H9 (cell line): ENCODE measurements at regions not wholly inside any gene's neighbourhood (a gene's known extent, or its start where the extent isn't known, plus 50 kb on each side); places are given as distances from the start of the nearest gene placed in this dataset.

Experiments used
- DNase-seq: peaks from one replicate; pipeline ENCODE4 v3.0.0-alpha.2; 2017
- H2AFZ ChIP-seq: one replicate; pipeline ENCODE4 v1.6.1; 2013; ENCODE audit warnings: mild to moderate bottlenecking, low read length, control low read depth, moderate library complexity
- H2AK5ac ChIP-seq: 2 replicates; pipeline ENCODE4 v1.6.1; 2013; ENCODE audit warnings: low read length, control low read depth, mixed read lengths; ENCODE audit not compliant: insufficient read length
- H2BK120ac ChIP-seq: one replicate; pipeline ENCODE4 v1.6.1; 2013; ENCODE audit warnings: low read depth, mild to moderate bottlenecking, low read length, control low read depth, inconsistent platforms; ENCODE audit not compliant: poor library complexity, severe bottlenecking
- H2BK12ac ChIP-seq: 2 replicates; pipeline ENCODE4 v1.6.1; 2013; ENCODE audit warnings: low read length, control low read depth, mixed read lengths, low read depth; ENCODE audit not compliant: insufficient read length
- H2BK15ac ChIP-seq: 2 replicates; pipeline ENCODE4 v1.6.1; 2013; ENCODE audit warnings: low read depth, low read length, control low read depth
- H2BK20ac ChIP-seq: one replicate; pipeline ENCODE4 v1.6.1; 2013; ENCODE audit warnings: low read depth, mild to moderate bottlenecking, low read length, control low read depth, inconsistent platforms; ENCODE audit not compliant: poor library complexity, severe bottlenecking
- H2BK5ac ChIP-seq: 2 replicates; pipeline ENCODE4 v1.6.1; 2013; ENCODE audit warnings: low read length, control low read depth, mixed read lengths; ENCODE audit not compliant: insufficient read length
- H3K14ac ChIP-seq: 2 replicates; pipeline ENCODE4 v1.6.1; 2013; ENCODE audit warnings: low read length, control low read depth; ENCODE audit not compliant: insufficient read depth
- H3K18ac ChIP-seq: 2 replicates; pipeline ENCODE4 v1.6.1; 2013; ENCODE audit warnings: low read depth, mild to moderate bottlenecking, mixed read lengths, low read length, control low read depth; ENCODE audit not compliant: insufficient read length
- H3K23ac ChIP-seq: 2 replicates; pipeline ENCODE4 v1.6.1; 2013; ENCODE audit warnings: low read length, control low read depth, mixed read lengths, low read depth; ENCODE audit not compliant: insufficient read length
- H3K23me2 ChIP-seq: 2 replicates; pipeline ENCODE4 v1.6.1; 2013; ENCODE audit warnings: low read depth, mild to moderate bottlenecking, mixed read lengths, low read length, control low read depth; ENCODE audit not compliant: insufficient read length, poor library complexity, severe bottlenecking
- H3K27ac ChIP-seq: 2 replicates; pipeline ENCODE4 v1.5.1; 2013; ENCODE audit warnings: low read length, control low read depth, mixed read lengths, low read depth; ENCODE audit not compliant: insufficient read length
- H3K27me3 ChIP-seq: 2 replicates; pipeline ENCODE4 v1.6.1; 2013; ENCODE audit warnings: low read length, control low read depth, inconsistent platforms; ENCODE audit not compliant: insufficient read depth
- H3K4ac ChIP-seq: 2 replicates; pipeline ENCODE4 v1.6.1; 2013; ENCODE audit warnings: low read depth, mild to moderate bottlenecking, control low read depth, inconsistent platforms, low read length, moderate library complexity
- H3K4me1 ChIP-seq: 2 replicates; pipeline ENCODE4 v1.6.1; 2013; ENCODE audit warnings: low read length, control low read depth, inconsistent platforms; ENCODE audit not compliant: insufficient read depth
- H3K4me2 ChIP-seq: 2 replicates; pipeline ENCODE4 v1.6.1; 2013; ENCODE audit warnings: low read length, control low read depth, mixed read lengths; ENCODE audit not compliant: insufficient read length, insufficient read depth
- H3K56ac ChIP-seq: 2 replicates; pipeline ENCODE4 v1.6.1; 2013; ENCODE audit warnings: low read depth, mild to moderate bottlenecking, mixed read lengths, low read length, control low read depth; ENCODE audit not compliant: insufficient read length
- H3K79me1 ChIP-seq: 2 replicates; pipeline ENCODE4 v1.6.1; 2013; ENCODE audit warnings: low read depth, mild to moderate bottlenecking, moderate library complexity, low read length, control low read depth, inconsistent platforms; ENCODE audit not compliant: insufficient read depth, poor library complexity, severe bottlenecking
- H3K79me2 ChIP-seq: 2 replicates; pipeline ENCODE4 v1.6.1; 2013; ENCODE audit warnings: low read length, control low read depth, inconsistent platforms; ENCODE audit not compliant: insufficient read depth
- H3K9ac ChIP-seq: 2 replicates; pipeline ENCODE4 v1.6.1; 2013; ENCODE audit warnings: low read length, control low read depth, mixed read lengths; ENCODE audit not compliant: insufficient read length; ENCODE audit errors: extremely low read depth
- H3K9me3 ChIP-seq: one replicate; pipeline ENCODE4 v1.6.1; 2013; ENCODE audit warnings: low read depth, low read length, inconsistent platforms; ENCODE audit not compliant: control insufficient read depth
- H3T11ph ChIP-seq: one replicate; pipeline ENCODE4 v1.6.1; 2013; ENCODE audit warnings: mild to moderate bottlenecking, low read length, control low read depth, inconsistent platforms
- H4K20me1 ChIP-seq: one replicate; pipeline ENCODE4 v1.6.1; 2013; ENCODE audit not compliant: control insufficient read depth, insufficient read length, insufficient read depth
- H4K5ac ChIP-seq: 2 replicates; pipeline ENCODE4 v1.6.1; 2013; ENCODE audit warnings: low read depth, mild to moderate bottlenecking, mixed read lengths, low read length, control low read depth; ENCODE audit not compliant: insufficient read length
- H4K8ac ChIP-seq: replicated peaks from 2 replicates; pipeline ENCODE4 v1.6.1; 2013; ENCODE audit warnings: low read length, control low read depth, mixed read lengths, low read depth; ENCODE audit not compliant: insufficient read length
- H4K91ac ChIP-seq: 2 replicates; pipeline ENCODE4 v1.6.1; 2013; ENCODE audit warnings: low read depth, mild to moderate bottlenecking, moderate library complexity, mixed read lengths, low read length, control low read depth; ENCODE audit not compliant: insufficient read length
- H3K27ac Mint-ChIP-seq, 3 experiments: 2 replicates in 2 of 3; 3 replicates in 1 of 3; pipeline ENCODE4 v1.8.0; 2020 to 2021; ENCODE audit warnings: mixed read lengths in 3 of 3, mild to moderate bottlenecking in 1 of 3, moderate library complexity in 1 of 3
- H3K27me3 Mint-ChIP-seq: 2 replicates; pipeline ENCODE4 v1.8.0; 2021; ENCODE audit warnings: low read depth, mild to moderate bottlenecking, moderate library complexity, mixed read lengths
- H3K36me3 Mint-ChIP-seq, 3 experiments: 2 replicates in 2 of 3; 3 replicates in 1 of 3; pipeline ENCODE4 v1.8.0; 2020 to 2021; ENCODE audit warnings: low read depth in 3 of 3, mixed read lengths in 3 of 3; ENCODE audit not compliant: insufficient read depth in 1 of 3
- H3K4me1 Mint-ChIP-seq, 2 experiments: 2 replicates each; pipeline ENCODE4 v1.8.0; 2020; ENCODE audit warnings: mixed read lengths in 2 of 2
- H3K4me3 Mint-ChIP-seq, 2 experiments: 2 replicates in 1 of 2; 3 replicates in 1 of 2; pipeline ENCODE4 v1.8.0; 2020 to 2021; ENCODE audit warnings: mild to moderate bottlenecking in 2 of 2, mixed read lengths in 2 of 2, moderate library complexity in 1 of 2
- H3K9me3 Mint-ChIP-seq, 2 experiments: 2 replicates in 1 of 2; 3 replicates in 1 of 2; pipeline ENCODE4 v1.8.0; 2020; ENCODE audit warnings: mild to moderate bottlenecking in 2 of 2, mixed read lengths in 2 of 2, moderate library complexity in 1 of 2
- TF ChIP-seq, protein P1 (sequence below): fragments of 200-600 bp; sonication (generic); conservative IDR thresholded peaks from 3 replicates; pipeline ENCODE4 v1.8.0; 2021; ENCODE audit warnings: antibody characterized with exemption, mild to moderate bottlenecking

DNA sequence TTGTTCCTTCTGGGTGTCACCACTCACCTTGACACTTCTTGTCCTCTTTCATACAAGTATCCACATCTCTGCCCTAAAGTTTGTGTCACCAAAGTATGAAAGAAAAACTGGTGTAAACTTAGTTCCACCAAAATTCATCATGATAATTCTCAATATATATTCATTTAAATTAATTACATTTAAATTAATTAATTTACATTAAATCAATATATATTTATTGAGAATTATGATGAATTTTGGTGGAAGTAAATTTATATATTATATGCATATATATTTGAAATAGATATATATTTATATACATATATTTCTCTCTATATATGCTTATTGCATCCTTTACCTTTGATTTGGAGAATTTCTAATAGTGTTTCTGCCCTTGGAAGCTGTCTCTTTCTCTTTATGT lies 828.3 kb downstream of the PDCD6IP start:
- H3K36me3 Mint-ChIP-seq: no peaks in the 10 kb centered on the region
- no peaks in the 10 kb centered on the region for H3K4me1 ChIP-seq
- no peak overlapping the region for H4K5ac ChIP-seq
- no peak overlapping the region for H3K4ac ChIP-seq
- H3K18ac ChIP-seq: no peak overlapping the region
- H3K4me1 Mint-ChIP-seq: no peaks in the 10 kb centered on the region
- no peaks in the 10 kb centered on the region for H3K79me2 ChIP-seq
- no peaks in the 10 kb centered on the region for H4K20me1 ChIP-seq
- H2BK20ac ChIP-seq: no peak overlapping the region
- H3K14ac ChIP-seq: no peak overlapping the region
- H3K4me3 Mint-ChIP-seq: no peak overlapping the region
- no peak overlapping the region for H2BK5ac ChIP-seq
- no peak overlapping the region for H3K9ac ChIP-seq
- H3K27me3 ChIP-seq: no peaks in the 10 kb centered on the region
- no peak overlapping the region for H3K27ac Mint-ChIP-seq
- H2BK15ac ChIP-seq: no peak overlapping the region
- no peak overlapping the region for H3K56ac ChIP-seq
- no peaks in the 10 kb centered on the region for H3K23me2 ChIP-seq
- H2AK5ac ChIP-seq: no peak overlapping the region
- H3K23ac ChIP-seq: no peak overlapping the region
- H3K9me3 ChIP-seq: no peaks in the 10 kb centered on the region
- no peaks in the 10 kb centered on the region for H3K27me3 Mint-ChIP-seq
- H2BK120ac ChIP-seq: no peak overlapping the region
- no peak overlapping the region for H3T11ph ChIP-seq
- no peaks in the 10 kb centered on the region for H3K79me1 ChIP-seq
- TF ChIP-seq, protein P1, sequence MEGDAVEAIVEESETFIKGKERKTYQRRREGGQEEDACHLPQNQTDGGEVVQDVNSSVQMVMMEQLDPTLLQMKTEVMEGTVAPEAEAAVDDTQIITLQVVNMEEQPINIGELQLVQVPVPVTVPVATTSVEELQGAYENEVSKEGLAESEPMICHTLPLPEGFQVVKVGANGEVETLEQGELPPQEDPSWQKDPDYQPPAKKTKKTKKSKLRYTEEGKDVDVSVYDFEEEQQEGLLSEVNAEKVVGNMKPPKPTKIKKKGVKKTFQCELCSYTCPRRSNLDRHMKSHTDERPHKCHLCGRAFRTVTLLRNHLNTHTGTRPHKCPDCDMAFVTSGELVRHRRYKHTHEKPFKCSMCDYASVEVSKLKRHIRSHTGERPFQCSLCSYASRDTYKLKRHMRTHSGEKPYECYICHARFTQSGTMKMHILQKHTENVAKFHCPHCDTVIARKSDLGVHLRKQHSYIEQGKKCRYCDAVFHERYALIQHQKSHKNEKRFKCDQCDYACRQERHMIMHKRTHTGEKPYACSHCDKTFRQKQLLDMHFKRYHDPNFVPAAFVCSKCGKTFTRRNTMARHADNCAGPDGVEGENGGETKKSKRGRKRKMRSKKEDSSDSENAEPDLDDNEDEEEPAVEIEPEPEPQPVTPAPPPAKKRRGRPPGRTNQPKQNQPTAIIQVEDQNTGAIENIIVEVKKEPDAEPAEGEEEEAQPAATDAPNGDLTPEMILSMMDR: no peak
- no peak overlapping the region for H4K91ac ChIP-seq
- H2AFZ ChIP-seq: no peak overlapping the region
- no peak overlapping the region for H4K8ac ChIP-seq
- H2BK12ac ChIP-seq: no peak overlapping the region
- no peaks in the 10 kb centered on the region for H3K9me3 Mint-ChIP-seq
- no peak for DNase-seq
- no peak overlapping the region for H3K4me2 ChIP-seq
- H3K27ac ChIP-seq: no peak overlapping the region
